Sigmoid colon (tissue), 6 donors: ENCODE measurements at regions not wholly inside any gene's neighbourhood (a gene's known extent, or its start where the extent isn't known, plus 50 kb on each side); places are given as distances from the start of the nearest gene placed in this dataset.
A peak's percentile ranks its signal among the peaks of the same experiment; 100 is the strongest.

ENCODE experiments used
- DNase-seq: peaks from one replicate; pipeline ENCODE4 v3.0.0-alpha.2; 2019
- H3K27ac ChIP-seq, 4 donors: fragments of 200-600 bp; sonication (generic); one replicate each; pipeline ENCODE4 v1.5.1; 2016 to 2019; ENCODE audit warnings: mild to moderate bottlenecking in 1 of 4
- H3K27me3 ChIP-seq, 3 donors: fragments of 200-600 bp; sonication (generic); one replicate each; pipeline ENCODE4 v1.5.1; 2019; ENCODE audit warnings: mild to moderate bottlenecking in 1 of 3
- H3K36me3 ChIP-seq, 4 donors: fragments of 200-600 bp; sonication (generic); one replicate each; pipeline ENCODE4 v1.5.1; 2016 to 2019
- H3K4me1 ChIP-seq, 4 donors: fragments of 200-600 bp; sonication (generic); one replicate each; pipeline ENCODE4 v1.5.1; 2017 to 2019
- H3K4me3 ChIP-seq, 4 donors: fragments of 200-600 bp; sonication (generic); one replicate each; pipeline ENCODE4 v1.5.1; 2017 to 2019; ENCODE audit warnings: mild to moderate bottlenecking in 2 of 4, moderate library complexity in 1 of 4
- H3K9me3 ChIP-seq, 4 donors: fragments of 200-600 bp in 3 of 4; sonication (generic) in 3 of 4; one replicate each; pipeline versions ENCODE4 v1.5.1 to v1.6.1; 2013 to 2019
- EP300 ChIP-seq, 4 donors: sonication (generic); formaldehyde crosslinking; IDR thresholded peaks; one replicate each; pipeline ENCODE4 v1.6.1; 2017; ENCODE audit warnings: antibody characterized with exemption in 4 of 4
- POLR2A ChIP-seq, 2 donors: fragments of 450-650 bp; IDR thresholded peaks; one replicate each; pipeline ENCODE4 v1.6.1; 2016; ENCODE audit warnings: antibody characterized with exemption in 2 of 2, mild to moderate bottlenecking in 2 of 2, moderate library complexity in 2 of 2
- POLR2AphosphoS5 ChIP-seq, 4 donors: sonication (generic); formaldehyde crosslinking; IDR thresholded peaks; one replicate each; pipeline ENCODE4 v1.6.1; 2017; ENCODE audit warnings: antibody characterized with exemption in 4 of 4
- WGBS, 2 donors: extraction: QIAGEN DNeasy Blood & Tissue Kit; methylation state at CpG; one replicate each; pipeline ENCODE4 v1.1.7; 2013; 5-methylcytosine and 5-hydroxymethylcytosine counted together
- intact Hi-C: fragments of 100-400 bp; cut with DNase I; formaldehyde crosslinking; loops from one replicate; pipeline ENCODE4 v1.15.1; 2023
- TF ChIP-seq, protein P1 (sequence below), 4 experiments: fragments of 450-650 bp in 3 of 4; fragments of 200-600 bp in 1 of 4; IDR thresholded peaks; one replicate each; pipeline ENCODE4 v1.5.1; 2016 to 2019; ENCODE audit warnings: antibody characterized with exemption in 4 of 4, mild to moderate bottlenecking in 3 of 4, moderate library complexity in 2 of 4
- donor health status: healthy with polysubstance abuse.
- donor health status: healthy.

DNA sequence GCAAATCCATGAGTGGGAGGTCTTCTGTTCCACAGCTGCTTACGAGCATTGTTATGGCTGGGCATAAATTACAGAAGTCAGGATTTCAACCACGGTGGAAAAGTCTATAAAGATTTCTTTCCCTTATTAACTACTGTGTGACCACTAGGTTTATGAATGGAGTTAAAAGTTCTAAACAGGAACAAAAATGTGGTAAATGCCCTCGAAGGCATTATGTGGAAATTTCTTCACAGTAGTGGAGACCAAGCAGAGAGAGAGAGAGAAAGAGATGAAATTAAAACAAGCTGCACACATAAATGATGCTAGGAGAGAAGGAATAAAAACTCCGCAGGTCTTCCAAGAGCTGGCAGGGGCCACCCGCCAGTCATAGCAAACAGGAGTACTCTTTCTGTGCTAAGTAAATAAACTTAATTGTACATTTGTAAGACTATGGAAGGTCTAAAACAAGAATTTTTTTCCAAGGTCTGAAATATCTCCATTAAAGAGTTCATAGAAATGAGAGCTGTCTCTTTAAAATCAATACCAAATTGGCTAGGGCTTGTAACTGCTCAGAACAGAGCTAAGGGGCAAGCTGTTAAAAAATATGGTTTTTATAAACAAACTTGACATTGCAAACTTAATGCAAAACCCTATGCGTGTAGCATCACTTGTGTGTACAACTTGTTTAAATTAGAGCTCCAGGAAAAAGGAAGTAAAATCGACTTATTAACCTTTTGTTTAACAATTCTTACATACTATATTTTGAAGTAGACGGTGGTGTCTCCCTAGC is 438.2 kb downstream of the MEIS1 start:
- WGBS, 2 donors: 26 to 44% methylated on average over 8 of the region's 8 CpGs
- Histone ChIP-seq H3K36me3 (no peaks in the 10 kb centered on the region), H3K9me3 (no peaks in the 10 kb centered on the region), H3K4me1 (peaks cover 0 to 42% (median 35%) of the 10 kb centered on the region in 4 donors), H3K27me3 (no peaks in the 10 kb centered on the region), H3K27ac (peak overlapping the region in 2 of 4 donors; percentile 61 to 88), H3K4me3 (peak overlapping the region in 2 of 4 donors; percentile 10 to 11)
- no peak for DNase-seq
- TF ChIP-seq EP300 (IDR thresholded peaks at IDR 0.05) (no peak), POLR2A (IDR thresholded peaks at IDR 0.05) (no peak), POLR2AphosphoS5 (IDR thresholded peaks at IDR 0.05) (no peak)
- TF ChIP-seq, protein P1, sequence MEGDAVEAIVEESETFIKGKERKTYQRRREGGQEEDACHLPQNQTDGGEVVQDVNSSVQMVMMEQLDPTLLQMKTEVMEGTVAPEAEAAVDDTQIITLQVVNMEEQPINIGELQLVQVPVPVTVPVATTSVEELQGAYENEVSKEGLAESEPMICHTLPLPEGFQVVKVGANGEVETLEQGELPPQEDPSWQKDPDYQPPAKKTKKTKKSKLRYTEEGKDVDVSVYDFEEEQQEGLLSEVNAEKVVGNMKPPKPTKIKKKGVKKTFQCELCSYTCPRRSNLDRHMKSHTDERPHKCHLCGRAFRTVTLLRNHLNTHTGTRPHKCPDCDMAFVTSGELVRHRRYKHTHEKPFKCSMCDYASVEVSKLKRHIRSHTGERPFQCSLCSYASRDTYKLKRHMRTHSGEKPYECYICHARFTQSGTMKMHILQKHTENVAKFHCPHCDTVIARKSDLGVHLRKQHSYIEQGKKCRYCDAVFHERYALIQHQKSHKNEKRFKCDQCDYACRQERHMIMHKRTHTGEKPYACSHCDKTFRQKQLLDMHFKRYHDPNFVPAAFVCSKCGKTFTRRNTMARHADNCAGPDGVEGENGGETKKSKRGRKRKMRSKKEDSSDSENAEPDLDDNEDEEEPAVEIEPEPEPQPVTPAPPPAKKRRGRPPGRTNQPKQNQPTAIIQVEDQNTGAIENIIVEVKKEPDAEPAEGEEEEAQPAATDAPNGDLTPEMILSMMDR (IDR thresholded peaks at IDR 0.05): no peak
- intact Hi-C loops: no loop called here

DNA sequence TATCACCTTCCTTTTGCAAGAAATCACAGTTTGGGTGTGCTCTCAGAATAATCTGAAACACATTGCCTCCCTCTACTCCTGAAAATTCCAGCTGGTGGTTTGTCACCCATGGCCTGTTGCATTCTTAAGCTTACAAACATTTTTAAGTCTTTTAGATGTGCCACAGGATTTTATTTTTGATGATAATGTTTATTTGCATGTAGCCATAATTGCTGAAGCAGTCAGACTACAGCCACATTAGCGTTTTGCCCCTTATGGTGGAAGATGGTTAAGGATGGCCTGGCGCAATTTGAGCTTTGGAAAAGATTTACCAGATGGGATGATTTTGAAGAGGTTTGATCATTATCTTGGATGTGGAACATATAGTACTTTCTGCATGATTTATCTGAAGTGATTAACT is 439.5 kb downstream of the MEIS1 start:
- no peaks in the 10 kb centered on the region for H3K9me3 ChIP-seq
- no peaks in the 10 kb centered on the region for H3K27me3 ChIP-seq
- no peak overlapping the region for H3K4me3 ChIP-seq
- DNase-seq: no peak
- H3K27ac ChIP-seq: peak overlapping the region in 3 of 4 donors; percentile 1 to 88 (median 61)
- intact Hi-C loops: no loop called here
- WGBS, 2 donors: 82 to 91% methylated on average over 2 of the region's 2 CpGs
- H3K4me1 ChIP-seq: peaks cover 0 to 39% (median 33%) of the 10 kb centered on the region in 4 donors
- TF ChIP-seq POLR2AphosphoS5 (IDR thresholded peaks at IDR 0.05): no peak
- TF ChIP-seq, protein P1 (IDR thresholded peaks at IDR 0.05): no peak
- no peak for TF ChIP-seq EP300 (IDR thresholded peaks at IDR 0.05)
- no peak for TF ChIP-seq POLR2A (IDR thresholded peaks at IDR 0.05)
- H3K36me3 ChIP-seq: no peaks in the 10 kb centered on the region

DNA sequence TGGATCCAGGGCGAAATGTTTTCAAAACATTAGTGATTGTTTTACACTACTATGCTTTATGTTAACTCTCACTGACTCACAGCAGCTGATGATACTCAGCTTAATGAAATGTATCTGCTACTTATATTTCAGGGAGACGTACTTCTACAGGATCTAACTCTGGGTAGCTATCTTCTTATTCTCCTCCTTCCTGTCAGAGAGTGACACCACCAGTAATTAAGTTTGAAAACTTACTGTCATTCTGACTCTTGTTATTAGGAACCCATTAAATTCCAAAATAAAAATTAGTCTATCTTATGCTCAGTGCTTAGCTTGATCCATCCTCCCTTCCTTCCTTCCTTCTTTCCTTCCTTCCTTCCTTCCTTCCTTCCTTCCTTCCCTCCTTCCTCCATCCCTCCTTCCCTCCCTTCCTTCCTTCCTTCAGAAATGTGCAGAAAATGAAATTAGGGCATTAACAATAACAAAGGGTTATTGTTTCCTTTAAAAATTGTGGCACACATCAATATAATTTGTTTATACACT is 441.1 kb downstream of the MEIS1 start:
- peak overlapping the region in 3 of 4 donors; percentile 46 to 88 (median 61) for H3K27ac ChIP-seq
- 66 to 85% methylated on average over 2 of the region's 2 CpGs for WGBS, 2 donors
- H3K4me1 ChIP-seq: peaks cover 0 to 39% (median 31%) of the 10 kb centered on the region in 4 donors
- no peaks in the 10 kb centered on the region for H3K9me3 ChIP-seq
- H3K27me3 ChIP-seq: no peaks in the 10 kb centered on the region
- H3K36me3 ChIP-seq: no peaks in the 10 kb centered on the region
- no peak for DNase-seq
- no peak overlapping the region for H3K4me3 ChIP-seq
- TF ChIP-seq POLR2AphosphoS5 (IDR thresholded peaks at IDR 0.05): no peak
- intact Hi-C loops: no loop called here

DNA sequence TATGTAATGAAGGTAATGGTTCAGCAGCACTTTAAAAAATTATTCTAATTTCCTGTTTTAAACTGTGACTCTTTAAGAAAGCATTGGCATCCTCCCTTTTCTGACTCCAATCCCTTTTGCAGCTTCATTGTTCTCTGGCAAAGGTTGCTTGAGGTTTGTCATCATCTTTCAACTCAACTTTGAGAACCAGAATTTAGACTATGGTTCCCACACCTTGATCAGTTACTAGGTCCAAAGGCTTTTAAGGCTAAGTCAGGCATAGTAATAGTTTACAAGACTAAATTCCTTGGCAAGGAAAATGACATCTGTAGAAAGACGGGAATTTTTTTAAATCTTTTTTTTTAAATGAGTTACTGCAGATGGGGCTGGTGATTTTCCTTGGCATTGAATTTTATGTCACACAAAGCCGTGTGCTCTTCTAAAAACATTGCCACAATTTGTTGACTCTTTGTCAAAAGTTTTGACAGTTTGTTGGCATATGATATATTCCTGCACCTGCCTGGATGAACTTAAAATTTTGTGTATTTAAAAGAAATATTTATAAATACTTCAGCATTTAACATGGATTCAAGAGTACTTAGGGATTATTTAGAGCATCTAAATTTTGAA is 451.0 kb downstream of the MEIS1 start:
- no peak overlapping the region for H3K4me3 ChIP-seq
- H3K9me3 ChIP-seq: no peaks in the 10 kb centered on the region
- no peaks in the 10 kb centered on the region for H3K36me3 ChIP-seq
- no peak for DNase-seq
- TF ChIP-seq POLR2A (IDR thresholded peaks at IDR 0.05) (no peak), EP300 (IDR thresholded peaks at IDR 0.05) (no peak), POLR2AphosphoS5 (IDR thresholded peaks at IDR 0.05) (peak in 3 of 4 donors; percentile 40 to 53 (median 45))
- TF ChIP-seq, protein P1 (IDR thresholded peaks at IDR 0.05): no peak
- H3K27ac ChIP-seq: peak overlapping the region; percentile 18 to 91 (median 83)
- WGBS, 2 donors: 20 to 54% methylated on average over 2 of the region's 2 CpGs
- no peaks in the 10 kb centered on the region for H3K27me3 ChIP-seq
- intact Hi-C loops: loop anchor here (5.0 kb wide), 4 partner anchors 74 to 454 kb away; no protein-coding TSS in a partner anchor
- peaks cover 0 to 48% (median 40%) of the 10 kb centered on the region in 4 donors for H3K4me1 ChIP-seq

DNA sequence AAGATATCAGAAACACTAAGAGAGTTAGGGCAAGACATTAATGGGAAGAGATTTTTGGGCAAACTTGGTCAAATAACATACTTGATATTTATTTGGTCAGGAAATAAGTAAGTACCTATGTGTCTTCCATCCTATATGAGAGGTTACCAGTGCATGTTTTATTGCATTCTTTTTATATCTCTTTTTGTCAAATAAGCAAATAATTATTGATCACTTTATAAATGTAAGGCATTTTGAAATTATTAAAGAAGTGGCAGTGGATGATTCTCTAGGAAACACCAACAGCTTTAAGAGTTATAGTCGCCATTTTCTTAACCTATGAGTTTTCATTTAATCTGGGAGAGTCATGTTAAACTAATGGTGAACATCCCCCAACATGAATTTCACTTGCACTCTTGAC is 453.3 kb downstream of the MEIS1 start:
- intact Hi-C loops: loop anchor here (2.0 to 5.0 kb wide), 9 partner anchors 33 to 456 kb away; no protein-coding TSS in a partner anchor
- H3K27ac ChIP-seq: peak overlapping the region in 3 of 4 donors; percentile 79 to 91 (median 87)

More for the DNA sequence above, 453.3 kb downstream of the MEIS1 start:
- Histone ChIP-seq H3K4me3 (no peak overlapping the region), H3K4me1 (peaks cover 0 to 63% (median 42%) of the 10 kb centered on the region in 4 donors), H3K9me3 (no peaks in the 10 kb centered on the region), H3K36me3 (no peaks in the 10 kb centered on the region), H3K27me3 (no peaks in the 10 kb centered on the region)
- 90 to 97% methylated on average over 1 of the region's 1 CpG for WGBS, 2 donors
- TF ChIP-seq, protein P1 (IDR thresholded peaks at IDR 0.05): no peak
- TF ChIP-seq POLR2A (IDR thresholded peaks at IDR 0.05): no peak
- TF ChIP-seq POLR2AphosphoS5 (IDR thresholded peaks at IDR 0.05): no peak
- TF ChIP-seq EP300 (IDR thresholded peaks at IDR 0.05): no peak
- no peak for DNase-seq
